Fibroblast of mammary gland (primary cell): ENCODE measurements at regions not wholly inside any gene's neighbourhood (a gene's known extent, or its start where the extent isn't known, plus 50 kb on each side); places are given as distances from the start of the nearest gene placed in this dataset.

Source experiments
- DNase-seq: peaks from one replicate; pipeline ENCODE4 v3.0.0-alpha.2; 2010; ENCODE audit warnings: low read depth
- H3K4me3 ChIP-seq: 2 replicates; pipeline ENCODE4 v1.5.1; 2011; ENCODE audit warnings: low read depth, mild to moderate bottlenecking, low read length, moderate library complexity; ENCODE audit not compliant: control insufficient read depth
- CTCF ChIP-seq: conservative IDR thresholded peaks from 2 replicates; pipeline ENCODE4 v1.5.1; 2011; ENCODE audit warnings: low read depth, low read length, inconsistent platforms; ENCODE audit not compliant: control insufficient read depth, insufficient read depth

- no peak for DNase-seq
- no peak for TF ChIP-seq CTCF
- no peak overlapping the region for H3K4me3 ChIP-seq
These were observed 361.9 kb downstream of the GLRX3 start for GRCh38 chr10:130498042-130498441.

- no peak for DNase-seq
- H3K4me3 ChIP-seq = no peak overlapping the region
- TF ChIP-seq CTCF = no peak
These were observed 362.7 kb downstream of the GLRX3 start for GRCh38 chr10:130498934-130499333.

DNA sequence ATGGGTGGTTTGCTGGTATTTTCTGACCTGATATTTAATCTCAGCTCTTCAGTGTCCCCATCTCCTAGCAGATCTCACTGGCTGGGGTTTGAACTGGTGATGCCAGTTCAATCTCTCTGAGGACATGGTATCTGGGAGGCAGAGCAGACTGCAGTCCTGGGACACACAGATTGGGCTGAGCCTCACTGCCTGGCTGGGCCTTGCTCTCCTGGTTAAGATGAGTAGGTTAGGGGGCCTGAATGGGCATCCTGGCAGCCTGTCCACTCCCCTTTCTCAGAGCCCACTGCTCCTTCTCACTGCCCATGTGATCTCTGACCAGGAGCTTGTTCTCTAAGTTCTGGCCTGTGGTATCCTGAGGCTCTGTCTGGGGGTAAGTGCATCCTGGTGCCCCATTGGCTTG, 363.4 kb downstream of the GLRX3 start:
- no peak for TF ChIP-seq CTCF
- H3K4me3 ChIP-seq = no peak overlapping the region
- no peak for DNase-seq

DNA sequence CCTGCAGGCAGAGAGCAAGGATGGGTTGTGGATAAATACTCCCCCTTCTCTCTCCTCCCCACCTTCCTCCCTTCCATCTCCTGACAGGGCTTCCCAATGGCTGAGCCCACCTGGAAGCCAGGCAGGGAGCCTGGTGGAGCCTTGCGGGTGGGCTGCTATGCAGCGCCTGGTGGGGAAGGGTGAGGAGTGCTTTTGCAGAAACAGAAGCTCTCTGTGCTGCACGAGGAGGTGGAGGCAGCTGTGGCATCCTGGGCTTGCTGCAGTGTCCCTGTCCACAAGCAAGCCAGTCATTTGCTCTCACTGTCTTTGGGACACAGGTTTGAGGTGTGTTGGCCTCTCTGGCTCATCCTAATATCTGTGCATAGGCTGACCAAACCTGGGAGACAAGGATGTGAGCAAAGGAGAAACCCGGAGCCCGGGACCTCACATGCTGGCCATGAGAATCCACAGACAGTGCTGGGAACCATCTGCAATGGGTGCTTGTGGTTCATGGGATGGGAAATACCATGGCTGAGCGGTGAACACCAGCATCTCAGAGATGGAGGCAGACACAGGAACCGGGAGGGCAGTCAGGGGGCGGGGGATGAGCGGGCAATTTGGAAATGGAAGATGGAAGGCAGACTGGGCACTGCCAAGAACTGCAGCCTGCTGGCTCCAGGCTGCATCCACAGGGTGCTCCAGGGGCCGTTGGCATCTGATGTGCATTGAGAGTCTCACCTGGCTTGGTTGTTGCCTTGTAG, 364.2 kb downstream of the GLRX3 start:
- H3K4me3 ChIP-seq = no peak overlapping the region
- TF ChIP-seq CTCF = no peak
- DNase-seq = no peak

GRCh38 chr10:130507461-130507860, 371.3 kb downstream of the GLRX3 start:
- no peak for TF ChIP-seq CTCF
- H3K4me3 ChIP-seq = no peak overlapping the region
- no peak for DNase-seq

- no peak overlapping the region for H3K4me3 ChIP-seq
- DNase-seq = no peak
- TF ChIP-seq CTCF = no peak
These were observed 373.9 kb downstream of the GLRX3 start for GRCh38 chr10:130509881-130510689.

- TF ChIP-seq CTCF = no peak
- no peak overlapping the region for H3K4me3 ChIP-seq
- no peak for DNase-seq
These were observed 374.6 kb downstream of the GLRX3 start for GRCh38 chr10:130510755-130511154.
